Kidney epithelial cell (primary cell): ENCODE measurements at regions not wholly inside any gene's neighbourhood (a gene's known extent, or its start where the extent isn't known, plus 50 kb on each side); places are given as distances from the start of the nearest gene placed in this dataset.

ENCODE experiments used
- DNase-seq: peaks from one replicate; pipeline ENCODE4 v3.0.0-alpha.2; 2010; ENCODE audit warnings: low read depth
- H3K27me3 ChIP-seq: 2 replicates; pipeline ENCODE4 v1.6.0; 2011; ENCODE audit warnings: low read length; ENCODE audit not compliant: control insufficient read depth, insufficient read depth
- H3K36me3 ChIP-seq: 2 replicates; pipeline ENCODE4 v1.5.1; 2011; ENCODE audit warnings: low read length; ENCODE audit not compliant: control insufficient read depth, insufficient read depth
- H3K4me3 ChIP-seq: 2 replicates; pipeline ENCODE4 v1.5.1; 2011; ENCODE audit warnings: low read depth, mild to moderate bottlenecking, control low read depth, low read length
- TF ChIP-seq, protein P1 (sequence below): IDR thresholded peaks from 2 replicates; pipeline ENCODE4 v1.5.1; 2011; ENCODE audit warnings: mild to moderate bottlenecking, moderate library complexity, low read length, control low read depth, inconsistent platforms; ENCODE audit not compliant: insufficient read depth, poor library complexity, severe bottlenecking

DNA sequence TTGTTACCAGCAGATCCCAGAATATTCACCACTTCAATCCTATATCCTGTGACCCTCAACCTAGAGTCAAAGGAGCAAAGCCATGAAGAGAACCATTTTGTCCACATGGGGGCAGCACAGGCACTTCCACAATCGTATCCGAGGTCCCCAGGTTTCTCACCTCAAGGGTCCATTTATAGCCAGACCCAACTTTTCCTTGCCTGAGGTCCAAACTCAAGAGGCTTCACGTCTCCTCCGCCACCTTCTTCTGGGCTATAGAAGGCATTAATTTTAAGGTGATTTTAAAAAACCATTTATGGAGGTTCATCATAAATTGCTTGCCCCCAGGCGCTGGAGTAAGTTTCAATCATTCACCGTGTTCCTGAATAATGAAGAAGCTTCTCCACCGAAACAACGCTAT lies 111.6 kb upstream of the NABP1 start:
- Histone ChIP-seq H3K27me3 (no peaks in the 10 kb centered on the region), H3K4me3 (no peak overlapping the region), H3K36me3 (no peaks in the 10 kb centered on the region)
- DNase-seq: no peak
- TF ChIP-seq, protein P1, sequence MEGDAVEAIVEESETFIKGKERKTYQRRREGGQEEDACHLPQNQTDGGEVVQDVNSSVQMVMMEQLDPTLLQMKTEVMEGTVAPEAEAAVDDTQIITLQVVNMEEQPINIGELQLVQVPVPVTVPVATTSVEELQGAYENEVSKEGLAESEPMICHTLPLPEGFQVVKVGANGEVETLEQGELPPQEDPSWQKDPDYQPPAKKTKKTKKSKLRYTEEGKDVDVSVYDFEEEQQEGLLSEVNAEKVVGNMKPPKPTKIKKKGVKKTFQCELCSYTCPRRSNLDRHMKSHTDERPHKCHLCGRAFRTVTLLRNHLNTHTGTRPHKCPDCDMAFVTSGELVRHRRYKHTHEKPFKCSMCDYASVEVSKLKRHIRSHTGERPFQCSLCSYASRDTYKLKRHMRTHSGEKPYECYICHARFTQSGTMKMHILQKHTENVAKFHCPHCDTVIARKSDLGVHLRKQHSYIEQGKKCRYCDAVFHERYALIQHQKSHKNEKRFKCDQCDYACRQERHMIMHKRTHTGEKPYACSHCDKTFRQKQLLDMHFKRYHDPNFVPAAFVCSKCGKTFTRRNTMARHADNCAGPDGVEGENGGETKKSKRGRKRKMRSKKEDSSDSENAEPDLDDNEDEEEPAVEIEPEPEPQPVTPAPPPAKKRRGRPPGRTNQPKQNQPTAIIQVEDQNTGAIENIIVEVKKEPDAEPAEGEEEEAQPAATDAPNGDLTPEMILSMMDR: peak; percentile 73

DNA sequence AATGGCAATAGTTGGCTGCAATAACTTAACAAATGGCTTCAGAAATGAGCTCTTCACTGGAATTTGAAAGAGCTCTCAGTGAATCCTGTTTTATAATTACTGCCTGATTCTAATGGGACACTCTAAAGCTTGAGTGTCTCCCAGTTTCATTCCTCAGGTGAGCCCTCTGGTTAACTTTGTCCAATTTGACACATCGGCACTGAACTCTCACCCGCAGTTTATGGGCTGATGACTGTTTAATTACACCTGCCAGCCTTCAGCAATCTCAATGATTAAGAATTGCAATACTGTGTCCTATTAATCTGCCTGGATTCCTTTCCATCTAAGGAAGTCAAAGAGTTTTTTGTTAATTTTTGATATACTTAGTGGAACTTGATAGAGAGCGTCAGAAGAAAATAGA lies 110.7 kb upstream of the NABP1 start:
- no peaks in the 10 kb centered on the region for H3K36me3 ChIP-seq
- TF ChIP-seq, protein P1: no peak
- DNase-seq: no peak
- H3K27me3 ChIP-seq: no peaks in the 10 kb centered on the region
- H3K4me3 ChIP-seq: no peak overlapping the region

DNA sequence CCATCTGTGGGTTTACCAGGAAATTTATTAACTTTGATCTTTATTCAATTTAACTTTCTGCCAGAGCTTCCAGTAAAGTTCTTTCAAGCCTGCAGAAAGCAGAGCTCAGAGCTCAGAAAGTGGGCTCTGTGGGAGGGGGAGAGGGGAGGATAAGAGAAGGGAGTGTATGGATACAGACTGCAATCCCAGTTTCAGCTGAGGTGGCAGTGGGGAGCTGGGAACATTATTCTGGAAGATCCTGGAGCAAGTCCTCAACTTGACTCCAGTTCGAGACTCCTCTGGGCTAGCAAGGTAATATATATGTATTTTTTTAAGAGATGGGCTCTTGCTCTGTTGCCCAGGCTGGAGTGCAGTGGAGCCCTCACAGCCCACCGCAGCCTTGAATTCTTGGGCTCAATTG lies 108.9 kb upstream of the NABP1 start:
- Histone ChIP-seq H3K27me3 (no peaks in the 10 kb centered on the region), H3K36me3 (no peaks in the 10 kb centered on the region), H3K4me3 (no peak overlapping the region)
- DNase-seq: no peak
- TF ChIP-seq, protein P1: no peak

DNA sequence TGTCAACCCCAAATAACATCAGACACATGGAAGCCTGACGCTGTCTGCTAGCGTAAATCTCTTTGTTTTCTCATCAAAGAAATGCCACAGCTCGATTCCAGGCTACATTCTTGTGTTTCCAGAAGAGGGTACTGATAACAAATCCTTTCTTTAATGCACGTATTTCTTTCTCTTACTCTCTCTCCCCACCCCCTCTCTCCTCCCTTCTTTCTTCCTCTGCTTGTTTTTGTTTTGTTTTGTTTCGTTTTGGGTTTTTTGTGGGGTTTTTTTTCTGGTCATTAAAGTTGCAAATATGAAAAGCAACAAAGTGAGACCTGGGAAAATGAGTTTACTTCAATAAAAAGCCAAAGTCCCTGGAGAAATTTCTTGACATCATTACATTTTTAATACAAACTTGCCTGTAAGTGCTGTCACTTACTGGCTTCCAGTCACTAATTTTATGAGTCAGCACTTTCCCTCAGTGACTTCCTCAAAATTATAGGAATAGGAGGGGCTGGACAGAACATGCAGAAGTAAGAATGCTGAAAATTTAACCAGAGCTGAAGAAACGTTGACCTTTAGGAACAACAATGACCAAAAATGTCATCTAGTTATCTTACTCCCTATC lies 106.7 kb upstream of the NABP1 start:
- TF ChIP-seq, protein P1: peak; percentile 33
- no peak overlapping the region for H3K4me3 ChIP-seq
- no peaks in the 10 kb centered on the region for H3K27me3 ChIP-seq
- no peaks in the 10 kb centered on the region for H3K36me3 ChIP-seq
- no peak for DNase-seq

DNA sequence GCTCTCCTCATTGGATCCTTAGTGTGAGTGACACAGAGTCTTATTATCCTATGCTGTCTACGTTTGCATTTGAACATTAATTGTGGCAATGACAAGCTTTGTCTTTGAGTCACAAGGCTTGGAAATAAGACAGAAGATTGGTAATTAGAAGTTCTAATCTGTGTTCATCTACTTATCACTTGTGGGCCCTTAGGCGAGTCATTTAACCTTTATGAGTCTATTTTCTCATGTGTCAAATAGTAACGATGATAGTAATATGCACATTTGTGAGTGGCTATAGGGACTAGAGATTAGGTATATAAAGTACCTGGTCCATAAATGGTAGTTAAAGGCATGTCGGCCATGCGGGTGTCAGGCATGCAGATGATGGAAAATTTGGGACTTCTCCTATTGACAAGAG lies 105.6 kb upstream of the NABP1 start:
- no peaks in the 10 kb centered on the region for H3K36me3 ChIP-seq
- TF ChIP-seq, protein P1: no peak
- DNase-seq: no peak

DNA sequence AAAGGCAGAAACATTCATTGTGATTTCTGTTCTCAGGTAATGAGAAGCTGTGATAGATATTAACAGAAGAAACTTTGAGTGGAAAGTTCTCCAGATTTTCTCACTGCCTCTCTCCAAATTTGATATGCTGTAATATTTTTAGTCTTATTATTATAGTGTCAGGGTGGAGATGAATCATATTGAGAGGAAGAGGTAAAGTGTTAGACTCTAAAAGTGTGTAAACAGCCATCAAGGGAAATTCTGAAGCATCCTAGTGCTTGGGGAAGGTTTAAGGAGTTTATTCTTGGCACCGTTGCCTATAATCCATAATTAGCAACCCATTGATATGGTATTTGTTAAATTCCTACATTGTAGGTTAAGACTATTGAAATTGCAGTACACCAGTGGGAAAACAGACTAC lies 104.7 kb upstream of the NABP1 start:
- DNase-seq: no peak
- H3K27me3 ChIP-seq: no peaks in the 10 kb centered on the region
- H3K36me3 ChIP-seq: no peaks in the 10 kb centered on the region
- no peak overlapping the region for H3K4me3 ChIP-seq
- TF ChIP-seq, protein P1: no peak

More for the DNA sequence above, 105.6 kb upstream of the NABP1 start:
- Histone ChIP-seq H3K4me3 (no peak overlapping the region), H3K27me3 (no peaks in the 10 kb centered on the region)
